Activated naive CD8-positive, alpha-beta T cell treated with anti-CD3 and anti-CD28 coated beads, Interleukin-2, amount 10 ng/mL, durations not matched to agents 7 days and 5 days (primary cell): ENCODE measurements at regions not wholly inside any gene's neighbourhood (a gene's known extent, or its start where the extent isn't known, plus 50 kb on each side); places are given as distances from the start of the nearest gene placed in this dataset.
"Not testable (repeated sequence)": the region's sequence is repeated elsewhere in the genome, so short reads cannot be mapped to it uniquely, and the experiment has no call there.

Experiments used
- ATAC-seq: fragments of 150-1000 bp; cut with Tn5 transposase; one replicate; pipeline ENCODE4 v1.10.0; 2021; ENCODE audit warnings: low read depth, moderate library complexity
- POLR2A ChIA-PET: fragments of 350-600 bp; sonication (Branson Sonifier 250); formaldehyde crosslinking; loops from one replicate; lab custom pipeline; 2021; ENCODE audit warnings: antibody characterized with exemption; lab: Charles Lee
- DNase-seq: peaks from one replicate; pipeline ENCODE4 v3.0.0; 2021
- H3K27ac Mint-ChIP-seq: one replicate; pipeline ENCODE4 v1.8.0; 2022; ENCODE audit warnings: mild to moderate bottlenecking, mixed read lengths
- H3K27me3 Mint-ChIP-seq: one replicate; pipeline ENCODE4 v1.8.0; 2022; ENCODE audit warnings: mild to moderate bottlenecking, moderate library complexity, mixed read lengths
- H3K36me3 Mint-ChIP-seq: one replicate; pipeline ENCODE4 v1.8.0; 2021; ENCODE audit warnings: mild to moderate bottlenecking, mixed read lengths
- H3K4me1 Mint-ChIP-seq: one replicate; pipeline ENCODE4 v1.8.0; 2021; ENCODE audit warnings: mixed read lengths
- H3K4me3 Mint-ChIP-seq: one replicate; pipeline ENCODE4 v1.8.0; 2022; ENCODE audit warnings: mild to moderate bottlenecking, moderate library complexity, mixed read lengths
- H3K9me3 Mint-ChIP-seq: one replicate; pipeline ENCODE4 v1.8.0; 2021; ENCODE audit warnings: mixed read lengths

DNA sequence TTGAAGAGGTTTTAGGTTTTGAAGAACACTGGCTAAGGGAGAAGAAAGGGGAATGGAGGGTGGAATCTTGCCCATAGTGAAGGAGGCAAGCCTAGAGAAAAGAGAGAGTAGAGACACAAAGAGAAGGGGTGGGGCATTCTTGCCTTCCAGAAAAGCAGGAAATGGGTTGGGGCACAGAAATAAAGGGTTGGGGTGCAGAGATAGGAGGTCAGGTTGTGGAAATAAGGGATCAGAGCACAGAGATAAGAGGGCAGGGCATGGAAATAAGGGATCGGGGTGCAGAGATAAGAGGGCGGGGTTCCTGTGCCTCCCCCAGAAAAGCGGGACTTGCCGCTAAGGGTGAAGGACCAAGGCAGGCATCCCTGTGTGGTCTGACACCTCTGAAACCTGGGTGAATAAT lies 69.9 kb downstream of the ALG1L2 start:
- H3K9me3 Mint-ChIP-seq, H3K27me3 Mint-ChIP-seq, H3K4me3 Mint-ChIP-seq, DNase-seq, POLR2A ChIA-PET, ATAC-seq, H3K27ac Mint-ChIP-seq, H3K36me3 Mint-ChIP-seq, H3K4me1 Mint-ChIP-seq: not testable (repeated sequence)

DNA sequence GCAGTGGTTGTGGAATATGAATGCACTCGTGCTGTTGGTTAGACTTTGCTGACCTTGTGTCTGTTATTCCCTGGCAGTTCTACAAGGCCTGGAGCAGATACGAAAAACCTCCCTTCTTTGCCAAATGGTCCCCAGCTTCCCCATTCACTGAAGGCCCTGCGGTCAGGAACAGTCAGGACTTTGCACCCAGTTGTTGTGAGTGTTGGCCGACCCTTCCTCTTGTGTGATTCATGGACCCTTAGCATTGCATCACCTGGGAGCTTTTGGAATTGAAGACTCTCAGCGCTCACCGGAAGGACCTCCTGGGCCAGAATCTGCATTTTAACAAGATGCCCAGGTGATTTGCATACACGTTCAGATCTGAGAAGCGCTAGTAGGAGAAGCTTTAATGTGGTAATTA lies 71.6 kb downstream of the ALG1L2 start:
- POLR2A ChIA-PET, ATAC-seq, H3K4me1 Mint-ChIP-seq, H3K9me3 Mint-ChIP-seq, H3K27me3 Mint-ChIP-seq, H3K27ac Mint-ChIP-seq, H3K4me3 Mint-ChIP-seq, H3K36me3 Mint-ChIP-seq, DNase-seq: not testable (repeated sequence)

DNA sequence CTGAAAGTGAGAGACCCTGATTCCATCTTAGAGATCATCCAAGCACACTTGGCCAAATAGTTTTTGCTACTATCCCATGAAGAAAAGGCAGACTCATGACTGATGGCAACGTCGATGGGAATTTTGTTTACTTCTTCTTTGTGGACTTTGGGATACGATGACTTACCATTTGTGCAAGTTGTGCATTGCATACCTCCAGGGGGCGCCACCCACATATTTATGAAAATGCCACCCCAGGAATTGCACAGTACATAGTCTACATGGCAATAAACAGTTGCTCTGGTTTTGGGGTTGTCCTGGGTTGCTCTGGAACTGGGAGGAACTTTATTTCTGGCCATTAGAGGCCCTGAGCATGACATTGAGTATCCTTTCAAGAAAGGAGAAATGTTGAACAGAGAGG lies 73.8 kb downstream of the ALG1L2 start:
- H3K27me3 Mint-ChIP-seq, H3K4me1 Mint-ChIP-seq, H3K9me3 Mint-ChIP-seq, H3K36me3 Mint-ChIP-seq, H3K4me3 Mint-ChIP-seq, H3K27ac Mint-ChIP-seq, DNase-seq, POLR2A ChIA-PET, ATAC-seq: not testable (repeated sequence)

GRCh38 chr3:130166856-130167255 lies 85.2 kb downstream of the ALG1L2 start:
- ATAC-seq, H3K4me1 Mint-ChIP-seq, H3K9me3 Mint-ChIP-seq, DNase-seq, H3K4me3 Mint-ChIP-seq, H3K27me3 Mint-ChIP-seq, H3K36me3 Mint-ChIP-seq, H3K27ac Mint-ChIP-seq, POLR2A ChIA-PET: not testable (repeated sequence)

DNA sequence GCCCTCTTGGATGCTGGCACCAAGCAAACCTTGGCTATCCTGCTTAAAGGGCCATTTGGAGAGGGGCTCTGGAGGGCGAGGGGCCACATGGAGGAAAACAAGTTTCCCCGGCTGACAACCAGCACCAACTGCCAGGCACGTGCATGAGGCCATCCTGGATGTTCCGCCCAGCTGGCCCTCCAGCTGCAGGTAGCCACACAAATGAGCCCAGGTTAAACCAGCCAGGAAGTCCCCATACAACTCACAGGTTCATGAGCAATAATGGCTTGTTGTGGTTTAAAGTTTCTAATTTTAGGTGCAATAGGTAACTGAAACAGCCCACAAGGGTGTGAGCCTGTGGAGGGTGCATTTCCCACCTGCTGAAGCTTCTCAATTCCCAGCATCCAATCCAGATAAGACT lies 93.6 kb downstream of the ALG1L2 start:
- POLR2A ChIA-PET, H3K4me3 Mint-ChIP-seq, H3K9me3 Mint-ChIP-seq, DNase-seq, H3K27me3 Mint-ChIP-seq, H3K36me3 Mint-ChIP-seq, ATAC-seq, H3K27ac Mint-ChIP-seq: not testable (repeated sequence)
- H3K4me1 Mint-ChIP-seq = peaks cover 10% of the 10 kb centered on the region

DNA sequence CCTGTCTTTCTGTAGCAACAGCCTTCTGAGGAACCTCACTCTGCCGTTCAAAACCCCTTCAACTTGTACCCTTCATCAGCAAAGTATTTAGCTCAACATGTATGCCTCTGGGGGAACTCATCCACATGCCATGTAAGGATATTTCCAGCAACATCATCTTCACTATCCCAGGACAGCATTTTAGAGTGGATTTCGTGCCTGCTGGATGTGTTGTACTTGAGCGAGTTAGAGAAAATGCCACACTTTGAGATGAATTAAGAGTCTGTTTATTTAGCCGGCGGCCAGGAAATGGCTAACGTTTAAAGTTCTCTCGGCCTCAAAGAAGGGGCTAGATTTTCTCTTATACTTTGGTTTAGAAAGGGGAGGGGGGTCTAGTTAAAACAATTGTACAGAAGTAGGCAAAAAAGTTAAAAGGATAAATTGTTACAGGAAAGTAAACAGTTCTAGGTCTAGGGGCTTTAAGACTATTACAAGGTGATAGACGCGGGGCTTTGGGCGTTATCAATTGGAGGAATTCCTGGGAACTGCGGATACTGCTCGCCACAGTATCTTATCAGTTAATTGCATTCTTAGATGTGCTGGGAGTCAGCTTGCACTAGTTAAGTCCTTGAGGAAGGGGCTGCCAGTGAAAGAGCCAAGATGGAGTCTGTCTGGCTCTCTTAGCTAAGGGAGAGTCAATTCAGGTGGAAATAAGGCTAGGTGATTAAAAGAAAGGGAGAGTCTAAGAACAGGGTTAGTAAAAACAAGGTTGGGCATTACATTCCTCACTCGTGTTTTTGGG lies 95.0 kb downstream of the ALG1L2 start:
- H3K4me1 Mint-ChIP-seq = peaks cover 10% of the 10 kb centered on the region
- H3K27ac Mint-ChIP-seq, H3K4me3 Mint-ChIP-seq, DNase-seq, H3K9me3 Mint-ChIP-seq, H3K36me3 Mint-ChIP-seq, ATAC-seq, POLR2A ChIA-PET, H3K27me3 Mint-ChIP-seq: not testable (repeated sequence)

- Mint-ChIP-seq H3K27ac (peak overlapping the region; percentile 88), H3K4me1 (peaks cover 10% of the 10 kb centered on the region), H3K4me3 (peak overlapping the region; percentile 75)
- H3K9me3 Mint-ChIP-seq, ATAC-seq, H3K36me3 Mint-ChIP-seq, H3K27me3 Mint-ChIP-seq, DNase-seq: not testable (repeated sequence)
- POLR2A ChIA-PET = interaction anchor here (0.9 to 1.1 kb wide), 2 partner anchors 66 to 715 kb away, joined by 4 to 8 read pairs; partner anchors contain the start of gene ATP2C1
Observed at GRCh38 chr3:130178835-130179234, 97.2 kb downstream of the ALG1L2 start.

- Mint-ChIP-seq H3K4me1 (peaks cover 10% of the 10 kb centered on the region), H3K4me3 (peak overlapping the region; percentile 75), H3K27ac (peak overlapping the region; percentile 88)
- not testable (repeated sequence) for H3K36me3 Mint-ChIP-seq, H3K9me3 Mint-ChIP-seq, H3K27me3 Mint-ChIP-seq, ATAC-seq
- peak; percentile 42 for DNase-seq
- POLR2A ChIA-PET = interaction anchor here (0.9 to 1.1 kb wide), 2 partner anchors 67 to 714 kb away, joined by 4 to 8 read pairs; partner anchors contain the start of gene ATP2C1
Observed at GRCh38 chr3:130179353-130179970, 97.8 kb downstream of the ALG1L2 start.

- H3K9me3 Mint-ChIP-seq, H3K27ac Mint-ChIP-seq, ATAC-seq, POLR2A ChIA-PET, H3K4me3 Mint-ChIP-seq, DNase-seq, H3K36me3 Mint-ChIP-seq, H3K27me3 Mint-ChIP-seq: not testable (repeated sequence)
- H3K4me1 Mint-ChIP-seq = peaks cover 10% of the 10 kb centered on the region
Observed at GRCh38 chr3:130182475-130182874, 100.8 kb downstream of the ALG1L2 start.

DNA sequence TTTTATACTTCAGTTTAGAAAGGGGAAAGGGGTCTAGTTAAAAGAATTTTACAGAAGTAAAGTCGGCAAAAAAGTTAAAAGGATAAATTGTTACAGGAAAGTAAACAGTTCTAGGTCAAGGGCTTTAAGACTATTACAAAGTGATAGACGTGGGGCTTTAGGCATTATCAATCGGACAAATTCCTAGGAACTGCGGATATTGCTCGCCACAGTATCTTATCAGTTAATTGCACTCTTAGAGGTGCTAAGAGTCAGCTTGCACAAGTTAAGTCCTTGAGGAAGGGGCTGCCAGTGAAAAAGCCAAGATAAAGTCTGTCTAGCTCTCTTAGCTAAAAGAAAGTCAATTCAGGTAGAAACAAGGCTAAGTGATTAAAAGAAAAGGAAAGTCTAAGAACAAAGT lies 102.1 kb downstream of the ALG1L2 start:
- H3K9me3 Mint-ChIP-seq, DNase-seq, H3K36me3 Mint-ChIP-seq, H3K4me3 Mint-ChIP-seq, POLR2A ChIA-PET, H3K27ac Mint-ChIP-seq, ATAC-seq, H3K27me3 Mint-ChIP-seq: not testable (repeated sequence)
- H3K4me1 Mint-ChIP-seq = peaks cover 10% of the 10 kb centered on the region

GRCh38 chr3:130184152-130185024 lies 102.8 kb downstream of the ALG1L2 start:
- POLR2A ChIA-PET, H3K27ac Mint-ChIP-seq, DNase-seq: not testable (repeated sequence)

DNA sequence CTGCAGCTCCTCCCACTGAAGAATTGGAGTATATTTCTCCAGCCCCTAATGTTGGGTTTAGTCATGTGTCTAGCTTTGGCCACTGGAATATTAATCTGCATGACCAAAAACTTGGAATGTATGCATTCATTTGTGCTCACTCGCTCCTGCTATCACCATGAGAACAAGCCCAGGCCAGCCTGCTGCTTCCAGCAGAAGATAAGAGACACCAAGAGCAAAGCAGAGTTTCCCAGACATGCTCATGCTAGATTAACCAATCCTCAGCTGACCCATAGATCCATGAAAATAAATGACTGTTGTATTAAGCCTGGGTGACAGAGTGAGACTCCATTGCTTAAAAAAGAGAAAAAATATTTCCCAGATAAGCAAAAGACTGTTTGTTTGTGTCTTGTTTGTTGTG lies 119.6 kb downstream of the ALG1L2 start:
- H3K27ac Mint-ChIP-seq, POLR2A ChIA-PET, H3K4me3 Mint-ChIP-seq, ATAC-seq, H3K27me3 Mint-ChIP-seq, DNase-seq, H3K4me1 Mint-ChIP-seq, H3K9me3 Mint-ChIP-seq, H3K36me3 Mint-ChIP-seq: not testable (repeated sequence)

More at GRCh38 chr3:130184152-130185024, 102.8 kb downstream of the ALG1L2 start:
- H3K9me3 Mint-ChIP-seq, H3K27me3 Mint-ChIP-seq, H3K4me3 Mint-ChIP-seq, H3K36me3 Mint-ChIP-seq, H3K4me1 Mint-ChIP-seq, ATAC-seq: not testable (repeated sequence)

DNA sequence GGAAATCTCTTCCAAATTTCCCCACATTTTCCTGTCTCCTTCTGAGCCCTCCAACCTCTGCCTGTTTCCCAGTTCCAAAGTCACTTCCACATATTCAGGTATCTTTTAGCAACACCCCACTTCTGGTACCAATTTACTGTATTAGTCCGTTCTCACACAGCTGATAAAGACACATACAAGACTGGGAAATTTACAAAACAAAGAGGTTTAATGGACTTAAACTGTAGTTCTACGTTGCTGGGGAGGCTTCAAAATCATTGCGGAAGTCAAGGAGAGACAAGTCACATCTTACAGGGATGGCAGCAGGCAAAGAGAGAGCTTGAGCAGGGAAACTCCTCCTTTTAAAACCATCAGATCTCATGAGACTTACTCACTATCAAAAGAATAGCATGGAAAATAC lies 122.0 kb downstream of the ALG1L2 start:
- H3K4me3 Mint-ChIP-seq, H3K36me3 Mint-ChIP-seq, DNase-seq, H3K27me3 Mint-ChIP-seq, H3K4me1 Mint-ChIP-seq, H3K9me3 Mint-ChIP-seq, ATAC-seq, H3K27ac Mint-ChIP-seq, POLR2A ChIA-PET: not testable (repeated sequence)
